ENCODE measurements at regions not wholly inside any gene's neighbourhood (a gene's known extent, or its start where the extent isn't known, plus 50 kb on each side); places are given as distances from the start of the nearest gene placed in this dataset.

DNA sequence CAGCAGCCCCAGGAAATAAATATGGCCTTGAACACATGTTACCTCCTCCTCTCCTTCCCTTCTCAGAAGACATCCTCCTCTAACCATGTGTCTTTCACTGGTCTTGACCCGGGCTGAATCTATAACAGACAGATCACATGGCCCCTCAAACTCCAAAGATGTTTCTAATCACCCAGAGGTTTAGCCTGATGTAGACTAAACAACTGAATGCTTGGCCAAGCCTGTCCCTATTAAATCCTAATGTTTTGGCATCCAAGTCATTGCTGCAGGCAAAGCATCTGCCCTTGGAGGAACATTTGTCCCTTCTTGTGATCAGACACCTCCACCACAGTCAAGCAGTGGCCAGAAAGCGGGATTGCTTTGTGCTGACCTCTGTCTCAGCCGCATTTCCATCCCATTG, 65.5 kb downstream of the ANKRD60 start:
- DNase-seq, result no peak

DNA sequence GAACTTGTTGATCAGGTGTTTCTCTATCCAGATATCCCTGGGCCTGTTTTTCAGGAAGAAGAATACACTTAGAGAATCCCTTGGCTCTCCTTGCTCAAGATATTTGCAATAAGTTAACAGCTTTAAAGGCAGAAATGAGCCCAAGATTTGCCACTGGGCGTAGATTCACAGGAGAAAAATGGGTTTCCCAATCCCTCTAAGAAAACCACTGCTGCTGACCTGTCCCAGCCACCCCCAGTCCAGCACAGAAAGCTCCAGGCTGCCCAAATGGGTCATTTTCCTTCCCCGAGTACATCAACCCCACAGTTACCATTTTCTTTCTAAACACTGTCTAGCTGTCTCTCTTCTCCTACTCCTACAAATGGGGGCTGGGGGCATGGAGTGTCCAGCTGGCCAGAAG, 67.3 kb downstream of the ANKRD60 start:
- DNase-seq, result no peak

DNA sequence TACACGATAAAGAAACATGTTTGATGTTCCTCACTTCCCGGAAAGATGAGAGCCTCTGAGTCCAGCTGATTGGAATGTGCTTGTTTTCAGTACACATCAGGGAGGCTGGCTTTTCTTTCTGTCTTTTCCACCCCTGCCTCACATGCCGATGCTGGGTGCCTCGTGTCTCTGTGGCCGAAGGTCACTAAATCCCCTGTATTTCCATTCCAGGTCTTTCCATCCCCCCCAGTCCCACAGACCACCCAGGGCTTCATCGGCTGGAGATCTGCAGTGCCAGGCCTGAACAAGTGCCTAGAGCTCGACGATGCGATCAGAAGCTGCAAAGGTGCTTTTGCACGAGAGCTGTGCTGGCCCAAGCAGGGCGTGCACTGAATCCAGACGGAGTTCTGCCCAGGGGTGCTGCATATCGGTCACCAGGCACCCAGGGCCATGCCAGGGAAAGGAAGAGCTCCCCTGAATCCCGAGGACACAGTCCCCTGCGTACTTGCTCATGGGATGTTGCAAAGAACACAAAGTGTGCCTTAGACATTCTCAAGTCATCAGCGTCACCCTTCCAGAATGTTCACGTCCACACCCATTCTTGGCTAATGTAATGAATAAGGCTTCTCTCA, 67.9 kb downstream of the ANKRD60 start:
- DNase-seq, result no peak

DNA sequence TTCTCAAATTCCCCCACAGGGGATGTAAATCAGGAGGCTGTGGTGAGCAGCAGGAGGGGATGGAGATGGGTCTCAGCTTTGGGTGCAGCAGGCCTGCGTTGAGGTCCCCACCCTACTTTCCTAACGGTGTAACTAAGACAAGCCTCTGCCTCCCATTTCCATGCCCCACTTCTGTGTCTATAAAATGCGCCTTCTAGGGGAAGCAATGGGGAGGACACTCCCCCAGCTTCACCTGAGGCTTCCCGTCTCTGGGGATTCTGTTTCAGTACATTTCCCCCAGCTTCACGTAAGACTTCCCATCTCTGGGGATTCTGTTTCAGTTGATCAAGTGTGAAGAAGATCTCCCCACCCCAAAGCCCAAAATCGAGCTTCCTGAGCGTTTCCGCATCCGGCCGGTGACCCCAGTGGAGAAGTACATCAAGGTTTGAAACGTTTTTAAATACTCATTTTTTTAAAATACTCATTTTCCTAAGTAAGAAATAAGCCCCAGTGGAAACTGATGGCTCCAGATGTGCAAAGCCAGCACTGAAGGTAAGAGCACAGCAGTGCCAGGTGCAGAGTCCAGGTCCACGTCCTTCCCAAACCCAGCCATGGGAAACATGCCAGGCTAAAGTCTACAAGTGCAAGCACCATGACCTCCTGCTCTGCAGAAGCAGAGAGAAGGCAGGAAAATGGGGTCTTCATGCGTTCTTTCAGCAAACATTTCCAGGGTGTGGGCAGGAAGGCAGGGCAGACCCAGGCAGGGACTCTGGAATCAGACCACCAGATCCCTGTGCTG, 73.1 kb downstream of the ANKRD60 start:
- DNase-seq, result no peak

DNA sequence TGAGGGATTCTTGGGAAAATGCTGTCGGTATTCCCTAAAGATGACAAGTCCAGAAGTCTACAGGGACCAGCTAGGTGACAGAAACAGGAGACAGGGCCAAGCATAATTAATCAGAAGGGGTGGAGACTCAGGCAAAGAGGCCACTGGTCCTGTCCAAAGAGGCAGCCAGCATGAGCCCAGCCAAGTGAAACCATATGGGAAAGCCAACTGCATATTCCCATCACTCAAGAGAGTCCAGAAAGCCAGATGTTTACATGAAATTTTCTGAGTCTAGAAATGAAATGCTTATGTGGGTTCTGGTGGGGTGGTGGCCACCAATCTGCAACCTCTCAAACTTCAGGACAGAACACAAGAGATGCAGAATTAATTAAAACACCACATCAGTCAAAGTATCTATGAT, 74.3 kb downstream of the ANKRD60 start:
- DNase-seq, result no peak

DNA sequence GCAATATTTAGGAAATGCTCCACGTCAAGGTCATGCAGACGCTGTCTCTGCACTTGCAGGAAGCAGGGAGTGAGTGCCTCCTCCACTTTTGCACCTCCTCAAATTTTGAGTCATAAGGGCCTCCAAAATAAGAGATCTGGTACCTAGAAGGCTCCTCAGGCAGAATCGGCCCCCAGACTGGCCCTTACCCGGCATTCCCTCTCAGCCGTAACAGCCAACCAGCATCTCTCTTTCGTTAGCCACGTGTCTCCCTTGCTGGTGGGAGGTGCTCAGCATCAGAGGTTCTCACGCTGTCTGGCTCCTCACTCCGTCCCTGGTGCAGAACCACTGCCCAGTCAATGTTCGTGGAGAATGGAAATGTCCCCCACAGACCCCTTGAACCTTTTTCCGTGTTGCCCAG, 75.3 kb downstream of the ANKRD60 start:
- no peak for DNase-seq

DNA sequence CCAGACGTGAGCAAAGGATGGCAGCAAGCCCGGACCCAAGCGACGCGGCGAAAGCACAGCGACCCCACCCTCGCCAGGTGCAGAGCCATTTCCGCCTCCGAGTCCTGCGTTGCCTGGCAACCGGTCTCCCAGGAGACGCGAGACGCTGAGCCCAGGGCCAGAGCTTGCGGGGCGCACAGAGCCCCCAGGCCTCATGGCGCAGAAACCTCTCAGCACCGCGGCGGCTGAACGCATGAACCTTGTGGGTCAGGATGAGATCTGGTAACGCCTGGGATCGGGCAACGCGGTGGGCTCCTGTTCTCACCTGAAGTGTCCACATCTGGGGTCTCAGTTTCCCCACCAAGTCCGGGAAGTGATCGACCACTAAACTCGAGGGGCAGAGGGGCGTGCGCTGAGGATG, 77.7 kb downstream of the ANKRD60 start:
- DNase-seq, result no peak

DNA sequence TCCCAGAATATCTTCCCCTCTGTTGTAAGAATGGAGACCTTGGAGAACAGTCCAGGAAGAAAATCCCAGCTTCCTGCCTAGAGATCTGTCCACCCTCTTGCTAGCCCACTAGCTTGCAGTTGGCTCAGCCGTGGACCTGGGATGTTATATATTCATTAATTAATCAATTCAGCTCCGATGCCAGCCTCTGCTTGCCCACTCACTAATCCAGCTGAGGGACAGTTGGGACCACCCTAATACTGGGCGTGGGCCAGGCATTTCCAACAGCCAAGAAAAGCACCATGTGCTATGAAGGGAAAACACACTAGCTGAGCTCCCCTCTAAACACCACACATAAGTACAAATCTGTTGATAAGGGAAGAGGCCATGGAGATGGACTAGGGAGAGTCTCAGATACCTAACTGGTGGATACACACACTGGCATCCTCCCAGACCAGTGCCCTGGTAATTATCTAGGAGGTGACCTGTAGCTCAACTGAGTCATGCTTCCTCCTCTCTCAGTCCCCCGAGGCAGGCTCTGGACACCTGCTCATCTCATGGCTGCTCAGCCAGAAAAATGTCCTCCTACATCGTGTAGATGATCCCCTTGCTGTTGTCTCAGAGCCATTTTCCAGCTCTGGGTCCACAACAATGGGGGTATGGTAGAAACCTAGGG, 78.9 kb downstream of the ANKRD60 start:
- DNase-seq, result no peak

DNA sequence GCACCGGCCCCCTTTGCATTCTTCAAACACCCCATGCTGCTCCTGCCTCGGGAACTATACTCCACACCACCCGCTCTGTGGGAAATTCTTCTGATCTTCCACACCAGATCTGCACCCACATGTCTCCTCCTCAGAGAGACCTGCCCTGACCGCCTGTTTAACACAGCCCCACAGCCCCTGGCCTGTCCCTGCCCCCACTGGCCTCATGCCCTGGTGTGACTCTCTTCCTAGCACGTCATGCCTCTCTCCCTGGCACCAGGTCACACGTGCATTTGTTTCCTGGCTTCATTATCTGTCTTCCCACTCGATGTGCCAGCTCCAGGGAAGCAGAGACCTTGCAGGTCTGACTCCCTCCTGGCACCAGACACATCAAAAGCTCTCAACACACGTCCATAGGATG, 79.6 kb downstream of the ANKRD60 start:
- DNase-seq, result no peak

DNA sequence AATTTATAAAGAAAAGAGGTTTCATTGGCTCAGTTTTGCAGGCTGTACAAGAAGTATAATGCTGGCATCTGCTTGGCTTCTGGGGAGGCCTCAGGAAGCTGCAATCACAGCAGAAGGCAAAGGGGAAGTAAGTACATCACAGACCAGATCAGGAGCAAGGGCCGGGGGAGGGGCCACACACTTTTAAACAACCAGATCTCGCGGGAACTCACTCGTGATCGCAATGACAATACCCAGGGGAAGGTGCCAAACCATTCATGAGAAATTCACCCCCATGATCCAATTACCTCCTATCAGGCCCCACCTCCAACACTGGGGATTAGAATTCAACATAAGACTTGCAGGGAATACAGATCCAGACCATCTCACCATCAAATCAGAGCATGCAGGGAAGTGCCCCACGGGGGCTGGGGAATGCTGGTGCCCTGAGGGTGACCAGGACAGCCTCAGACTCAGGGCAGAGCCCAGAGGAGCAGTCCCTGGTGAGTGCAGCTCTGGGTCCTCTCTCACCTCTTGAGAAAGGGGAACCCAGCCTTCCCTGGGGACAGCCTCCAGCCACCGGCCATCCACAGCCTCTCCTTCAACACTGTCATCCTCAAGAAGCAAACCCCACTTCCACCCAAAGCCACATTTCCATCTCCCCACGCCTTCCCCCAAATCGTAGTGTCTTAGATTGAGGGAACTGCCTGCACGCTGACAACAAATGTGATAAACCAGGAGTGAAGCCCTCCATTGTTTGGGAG, 80.7 kb downstream of the ANKRD60 start:
- no peak for DNase-seq

DNA sequence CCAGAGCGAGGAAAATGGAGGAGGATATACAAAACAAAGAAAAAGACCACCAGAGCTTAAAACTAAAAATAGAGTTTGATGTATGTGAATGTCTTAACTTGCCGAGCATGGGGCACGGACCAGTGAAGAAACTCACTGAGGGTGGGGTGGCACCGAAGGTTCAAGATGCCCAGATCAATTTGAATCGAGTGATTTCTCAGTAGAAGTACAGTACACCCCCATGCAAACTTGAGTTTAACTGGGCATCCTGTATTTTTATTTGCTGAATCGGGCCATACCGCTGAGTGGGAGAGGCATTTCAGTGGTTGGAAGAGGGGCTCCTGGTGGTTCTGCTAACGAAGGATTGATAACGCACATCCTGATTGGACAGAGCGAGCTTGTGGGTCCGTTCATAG, 81.7 kb downstream of the ANKRD60 start:
- no peak for DNase-seq

DNA sequence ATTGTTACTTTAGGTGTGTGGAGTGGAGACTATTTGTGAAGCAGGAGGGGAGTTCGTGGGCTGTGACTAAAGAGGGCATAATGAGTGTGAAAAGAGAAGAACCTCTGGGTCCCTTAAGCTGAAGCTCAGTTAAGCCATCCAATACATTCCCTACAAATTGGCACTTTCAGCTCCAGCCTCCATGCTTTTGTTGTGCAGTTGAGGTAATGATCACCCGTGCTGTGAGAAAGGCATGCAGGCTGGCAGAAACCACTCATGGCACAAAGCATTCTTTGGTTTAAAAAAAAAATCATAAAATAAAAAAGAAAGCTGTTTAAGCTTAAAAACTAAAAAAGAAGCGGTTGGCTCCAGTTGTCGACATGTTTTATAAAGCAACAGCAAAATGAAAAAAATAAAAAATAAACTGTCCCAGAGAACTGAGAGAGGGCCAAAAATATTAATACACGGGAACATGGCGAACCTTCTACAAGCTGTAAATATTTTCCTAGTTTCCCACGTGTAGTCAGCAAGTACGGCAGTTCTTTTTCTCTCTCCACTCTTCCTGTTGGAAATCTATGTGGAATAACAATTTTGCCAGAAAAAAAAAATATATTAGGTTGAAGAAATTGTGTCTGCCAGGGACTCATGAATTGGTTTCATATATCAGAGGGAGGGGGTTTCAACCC, 82.2 kb downstream of the ANKRD60 start:
- DNase-seq, result no peak

DNA sequence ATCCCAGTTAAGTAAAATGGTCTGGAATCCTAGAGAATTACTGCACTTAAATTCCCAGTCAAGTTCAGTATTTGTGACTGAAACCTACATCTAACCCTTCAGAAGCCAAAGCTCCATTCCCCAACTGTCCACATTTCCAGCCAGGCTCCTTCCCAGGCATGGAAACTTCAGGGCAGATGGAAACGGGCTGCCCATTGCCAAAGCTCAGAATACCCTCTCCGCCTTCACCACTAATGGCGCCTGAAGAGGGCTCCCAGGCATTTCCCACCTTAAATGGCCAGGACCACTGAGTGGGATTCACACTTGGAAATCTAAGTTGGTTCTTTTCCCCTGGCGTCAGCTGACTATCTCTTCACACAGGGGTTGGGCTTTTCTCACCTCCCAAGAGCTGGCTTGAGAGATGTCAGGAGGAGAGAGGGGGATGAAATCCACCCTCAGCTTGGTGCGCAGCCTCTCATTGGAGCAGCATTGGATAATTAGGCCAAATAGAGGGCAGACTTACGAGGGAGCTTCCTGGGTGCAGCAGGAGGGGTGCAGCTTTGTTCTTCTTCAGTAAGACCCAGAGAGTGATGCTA, 82.9 kb downstream of the ANKRD60 start:
- no peak for DNase-seq

DNA sequence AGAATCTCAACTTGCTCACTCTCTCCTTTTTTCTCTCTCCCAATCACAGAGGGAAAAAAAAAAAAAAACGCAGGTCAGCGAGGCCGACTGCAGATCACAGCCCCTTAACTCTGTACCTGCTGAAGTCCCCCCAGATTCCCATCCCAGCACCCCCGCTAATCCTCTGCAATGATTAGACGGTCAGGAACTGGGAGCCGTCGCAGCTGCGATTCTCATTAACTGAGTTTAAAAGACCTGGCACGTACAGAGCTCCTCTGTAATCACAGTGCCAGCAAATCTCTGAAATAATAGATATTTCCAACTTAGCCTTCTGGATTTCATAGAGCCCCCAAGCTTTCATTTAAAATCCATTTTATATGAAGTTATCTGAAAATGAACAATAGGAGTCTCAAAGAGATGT, 84.4 kb downstream of the ANKRD60 start:
- no peak for DNase-seq

DNA sequence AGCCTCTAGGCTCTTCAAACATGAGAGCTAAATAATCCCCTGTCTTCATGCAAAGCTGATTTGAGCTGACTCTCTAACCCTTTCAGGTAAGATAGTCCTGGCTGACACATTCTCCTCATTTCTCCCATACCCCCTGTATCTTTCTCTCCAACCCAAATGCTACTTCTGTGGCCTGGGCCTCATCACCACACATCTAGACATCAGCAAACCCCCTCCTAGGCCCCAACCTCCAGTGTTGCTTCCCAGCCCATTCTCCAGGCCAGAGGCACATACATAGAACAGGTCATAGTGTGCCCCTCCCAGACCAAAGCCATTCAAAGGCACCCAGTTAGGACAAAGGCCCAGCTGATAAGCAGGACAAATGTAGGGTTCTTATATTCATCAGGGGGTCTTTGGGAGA, 84.9 kb downstream of the ANKRD60 start:
- no peak for DNase-seq

DNA sequence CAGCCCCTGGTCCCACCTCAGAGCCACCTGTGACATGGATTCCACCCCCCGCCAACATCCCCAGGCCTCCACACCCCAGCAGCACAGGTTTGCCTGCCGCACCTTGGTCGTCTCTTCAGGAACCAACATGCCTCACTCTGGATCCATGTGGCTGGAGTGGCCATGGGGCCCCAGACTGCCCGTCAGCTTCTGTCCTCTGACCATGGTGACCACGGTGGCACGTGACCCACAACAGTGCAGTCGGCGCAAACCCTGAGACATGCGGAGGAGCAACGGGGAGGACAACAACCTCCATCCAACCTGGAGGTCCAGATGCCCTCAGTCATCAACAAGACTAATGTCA, 85.6 kb downstream of the ANKRD60 start:
- DNase-seq, result no peak

DNA sequence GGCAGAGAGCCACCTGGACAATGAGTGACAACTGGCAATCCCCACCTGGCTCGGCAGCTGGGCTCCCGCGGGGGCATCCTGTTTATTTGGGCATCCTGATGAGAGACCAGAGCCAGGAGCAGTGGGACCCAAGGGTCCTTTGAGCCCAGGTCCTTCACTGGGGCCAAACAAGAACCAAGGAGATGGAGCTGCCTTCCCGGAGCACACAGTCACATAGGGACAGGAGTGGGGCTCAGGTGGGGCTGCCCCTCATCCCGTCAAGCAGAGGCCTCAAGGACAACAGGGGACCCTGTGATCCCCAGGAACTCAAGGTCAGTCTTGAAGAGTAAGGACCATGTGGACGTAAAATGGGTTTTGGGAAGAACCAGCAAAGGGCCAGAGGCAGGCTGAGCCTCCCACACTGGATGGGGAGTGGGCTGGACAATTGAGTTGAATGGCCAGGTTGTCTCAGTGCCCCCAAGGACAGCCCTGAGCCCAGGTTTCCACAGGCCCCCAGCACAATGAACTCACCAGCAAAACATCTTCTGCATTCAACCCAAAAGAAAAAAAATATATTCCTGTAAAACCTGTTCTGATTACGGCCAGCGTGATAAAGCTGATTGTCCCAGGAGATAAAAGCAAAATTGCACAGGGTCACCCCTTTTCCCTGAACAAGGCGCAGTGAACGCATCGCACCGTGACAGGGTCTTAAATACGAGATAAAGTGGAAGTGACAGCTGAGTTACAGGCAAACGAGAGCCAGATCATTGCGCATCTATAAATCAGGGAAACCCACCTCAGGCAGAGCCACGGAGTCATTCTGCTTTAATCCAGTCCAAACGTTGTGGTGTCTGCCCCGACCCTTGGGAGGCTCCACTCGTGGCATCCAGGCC, 86.2 kb downstream of the ANKRD60 start:
- no peak for DNase-seq

DNA sequence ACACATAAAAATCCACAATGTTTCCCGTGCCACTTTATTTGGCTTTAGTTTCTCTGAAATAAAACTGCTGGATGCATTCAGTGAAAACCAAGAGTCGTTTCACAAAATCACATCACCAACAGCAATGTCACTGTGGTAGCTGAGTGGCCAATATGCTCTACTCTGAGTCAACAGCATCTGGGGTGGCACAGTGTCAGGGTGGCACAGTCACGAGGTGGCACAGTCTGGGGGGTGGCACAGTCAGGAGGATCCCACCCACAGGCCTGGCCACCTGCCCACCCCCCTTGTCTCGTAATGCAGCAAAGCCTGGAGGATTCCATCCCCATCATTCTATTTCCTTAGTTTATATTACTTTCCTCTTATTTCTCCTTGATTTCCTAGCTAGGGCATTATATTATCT, 87.0 kb downstream of the ANKRD60 start:
- DNase-seq, result no peak

DNA sequence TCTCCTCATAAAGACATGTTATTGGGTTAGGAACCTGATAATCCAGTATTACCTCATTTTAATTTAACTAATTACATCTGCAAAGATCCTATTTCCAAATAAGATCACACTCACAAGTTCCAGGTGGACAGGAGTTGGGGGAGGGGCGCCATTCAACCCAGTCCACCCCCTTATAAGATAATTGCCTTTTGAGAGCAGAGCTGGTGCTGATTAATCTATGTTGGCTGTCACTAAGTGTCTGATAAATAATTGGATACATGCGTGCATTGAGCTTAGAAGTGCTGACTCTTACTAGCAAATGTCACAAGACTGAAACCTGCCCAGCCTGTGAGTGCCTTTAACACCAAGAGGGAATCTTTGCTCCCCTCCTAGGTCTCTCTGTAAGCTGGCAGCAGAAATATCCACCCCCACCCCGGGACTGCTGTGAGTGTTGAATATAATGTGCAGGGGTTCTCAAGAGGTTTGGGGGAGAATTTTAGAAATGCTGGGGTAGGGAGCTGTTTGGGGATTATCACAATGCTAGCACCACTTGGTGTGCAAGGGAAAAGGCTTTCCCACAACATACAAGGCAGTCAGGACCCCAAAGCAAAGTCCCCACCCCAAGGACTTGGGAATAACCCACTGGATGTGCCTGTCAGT, 87.5 kb downstream of the ANKRD60 start:
- no peak for DNase-seq

DNA sequence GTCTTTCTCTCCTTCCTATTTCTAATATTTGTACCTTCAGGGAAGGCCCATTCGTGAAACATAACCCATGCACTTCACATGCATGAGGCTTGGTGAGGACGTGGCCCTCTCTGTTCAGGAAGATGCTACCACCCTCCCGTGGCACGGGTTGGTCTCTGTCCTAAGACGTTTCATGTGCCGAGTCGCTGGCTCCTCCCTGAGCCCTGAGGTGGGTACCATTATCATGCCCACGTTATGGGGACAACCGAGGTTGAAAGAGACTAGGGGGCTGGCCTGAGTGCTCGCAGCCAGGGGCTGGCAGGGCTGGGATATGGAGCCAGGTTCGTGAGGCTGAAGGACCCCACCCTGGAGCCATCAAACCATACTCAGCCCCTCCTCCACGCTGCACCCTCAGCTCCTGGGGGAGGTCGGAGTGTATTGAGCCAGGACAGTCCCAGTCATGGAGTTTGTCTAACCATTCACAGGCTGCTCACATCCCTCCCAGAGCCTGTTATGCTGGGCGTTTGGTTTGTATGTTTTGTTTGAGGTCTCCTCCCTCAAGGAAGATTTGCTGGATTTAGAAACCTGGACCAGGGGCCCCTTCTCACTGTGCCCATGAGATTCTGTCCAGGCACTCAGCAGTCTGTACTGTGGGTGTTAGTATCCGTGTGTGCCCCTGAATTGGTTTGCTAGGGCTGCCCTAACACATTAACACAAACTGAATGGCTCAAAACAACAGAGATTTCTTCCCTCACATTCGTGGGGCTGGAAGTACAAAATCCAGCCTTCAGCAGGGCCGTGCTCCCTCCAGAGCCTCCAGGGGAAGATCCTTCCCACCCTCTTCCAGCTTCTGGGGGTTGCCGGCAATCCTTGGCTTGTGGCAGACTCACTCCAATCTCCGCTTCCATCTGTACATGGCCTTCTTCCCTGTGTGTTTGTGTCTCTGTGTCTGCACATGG, 88.3 kb downstream of the ANKRD60 start:
- DNase-seq, result no peak
